OCI-LY7 (cell line): ENCODE measurements at regions not wholly inside any gene's neighbourhood (a gene's known extent, or its start where the extent isn't known, plus 50 kb on each side); places are given as distances from the start of the nearest gene placed in this dataset.

Source experiments
- CTCF ChIP-seq: fragments of 200-600 bp; sonication (generic); conservative IDR thresholded peaks from 2 replicates; pipeline ENCODE4 v1.5.1; 2014; ENCODE audit warnings: mild to moderate bottlenecking, antibody characterized with exemption, low read length, moderate library complexity, mixed read lengths
- EZH2phosphoT487 ChIP-seq: fragments of 200-600 bp; sonication (generic); IDR thresholded peaks from 2 replicates; pipeline ENCODE4 v1.6.1; 2018; ENCODE audit warnings: low read depth, borderline replicate concordance, mild to moderate bottlenecking, mixed run types, antibody characterized with exemption, low read length, moderate library complexity, mixed read lengths

DNA sequence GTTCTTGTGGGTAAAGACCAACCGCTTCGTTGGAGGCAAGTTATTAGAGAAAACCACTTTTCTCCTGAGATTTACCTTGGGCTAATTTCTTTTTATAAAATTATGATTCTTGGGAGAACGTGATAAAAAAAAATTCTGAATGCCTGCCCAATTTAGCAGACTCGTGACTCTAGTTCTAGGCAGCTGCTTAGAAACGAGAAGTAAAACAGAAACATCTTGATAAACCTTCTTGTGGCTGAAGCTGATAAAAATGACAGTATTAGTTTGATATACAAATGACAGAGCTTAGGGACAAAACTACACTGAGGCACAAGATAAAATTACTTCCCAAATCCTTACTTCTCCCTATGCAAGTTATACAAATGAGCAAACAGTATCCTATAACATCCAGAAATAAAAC lies 458.9 kb upstream of the TEX13C start:
- no peak for TF ChIP-seq CTCF
- no peak for TF ChIP-seq EZH2phosphoT487
